AG09319 (cell line): ENCODE measurements at regions not wholly inside any gene's neighbourhood (a gene's known extent, or its start where the extent isn't known, plus 50 kb on each side); places are given as distances from the start of the nearest gene placed in this dataset.

Source experiments
- DNase-seq: peaks from one replicate; pipeline ENCODE4 v3.0.0-alpha.2; 2010; ENCODE audit warnings: low read depth; ENCODE audit errors: extremely low read depth
- TF ChIP-seq, protein P1 (sequence below): IDR thresholded peaks from 2 replicates; pipeline ENCODE4 v1.5.1; 2011; ENCODE audit warnings: low read depth, mild to moderate bottlenecking, inconsistent platforms, low read length, moderate library complexity

DNA sequence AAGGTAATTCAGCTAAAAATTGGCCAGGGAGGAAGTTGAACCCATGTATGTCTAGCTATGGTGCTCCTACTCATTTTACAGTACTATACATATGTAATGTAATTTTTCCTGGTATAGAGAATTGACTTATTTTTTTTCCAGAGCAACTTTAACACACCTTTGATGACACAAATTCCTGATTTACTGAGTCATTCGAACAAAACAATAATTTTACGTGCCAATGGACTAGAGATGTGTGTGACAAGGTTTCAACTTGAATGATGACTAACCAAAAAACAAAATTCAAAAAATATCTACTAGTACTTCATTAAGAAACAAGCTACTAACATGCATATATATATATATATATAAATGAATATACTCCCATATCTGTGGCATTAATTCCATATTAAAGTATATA lies 180.5 kb downstream of the KITLG start:
- DNase-seq = no peak

DNA sequence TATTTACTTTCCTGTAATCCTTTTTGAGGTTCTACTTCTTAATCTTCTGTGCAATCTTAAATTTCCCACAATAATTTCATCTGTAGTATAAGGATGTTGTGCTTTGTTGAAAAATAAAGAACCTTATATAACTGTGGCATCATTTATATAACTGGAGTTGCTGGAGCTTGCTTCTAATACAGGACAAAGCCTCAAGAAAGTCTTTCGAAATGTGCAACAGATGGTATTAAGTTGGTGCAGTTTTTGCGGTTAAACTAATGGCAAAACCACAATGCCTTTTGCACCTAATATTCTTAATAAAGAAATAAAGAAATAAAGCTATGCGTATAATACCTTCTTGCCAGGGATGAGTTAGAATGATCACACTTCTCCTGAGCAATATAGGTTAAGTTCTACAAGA lies 180.0 kb downstream of the KITLG start:
- TF ChIP-seq, protein P1, sequence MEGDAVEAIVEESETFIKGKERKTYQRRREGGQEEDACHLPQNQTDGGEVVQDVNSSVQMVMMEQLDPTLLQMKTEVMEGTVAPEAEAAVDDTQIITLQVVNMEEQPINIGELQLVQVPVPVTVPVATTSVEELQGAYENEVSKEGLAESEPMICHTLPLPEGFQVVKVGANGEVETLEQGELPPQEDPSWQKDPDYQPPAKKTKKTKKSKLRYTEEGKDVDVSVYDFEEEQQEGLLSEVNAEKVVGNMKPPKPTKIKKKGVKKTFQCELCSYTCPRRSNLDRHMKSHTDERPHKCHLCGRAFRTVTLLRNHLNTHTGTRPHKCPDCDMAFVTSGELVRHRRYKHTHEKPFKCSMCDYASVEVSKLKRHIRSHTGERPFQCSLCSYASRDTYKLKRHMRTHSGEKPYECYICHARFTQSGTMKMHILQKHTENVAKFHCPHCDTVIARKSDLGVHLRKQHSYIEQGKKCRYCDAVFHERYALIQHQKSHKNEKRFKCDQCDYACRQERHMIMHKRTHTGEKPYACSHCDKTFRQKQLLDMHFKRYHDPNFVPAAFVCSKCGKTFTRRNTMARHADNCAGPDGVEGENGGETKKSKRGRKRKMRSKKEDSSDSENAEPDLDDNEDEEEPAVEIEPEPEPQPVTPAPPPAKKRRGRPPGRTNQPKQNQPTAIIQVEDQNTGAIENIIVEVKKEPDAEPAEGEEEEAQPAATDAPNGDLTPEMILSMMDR = no peak
- DNase-seq = no peak

More for the DNA sequence above, 180.5 kb downstream of the KITLG start:
- TF ChIP-seq, protein P1 = no peak

DNA sequence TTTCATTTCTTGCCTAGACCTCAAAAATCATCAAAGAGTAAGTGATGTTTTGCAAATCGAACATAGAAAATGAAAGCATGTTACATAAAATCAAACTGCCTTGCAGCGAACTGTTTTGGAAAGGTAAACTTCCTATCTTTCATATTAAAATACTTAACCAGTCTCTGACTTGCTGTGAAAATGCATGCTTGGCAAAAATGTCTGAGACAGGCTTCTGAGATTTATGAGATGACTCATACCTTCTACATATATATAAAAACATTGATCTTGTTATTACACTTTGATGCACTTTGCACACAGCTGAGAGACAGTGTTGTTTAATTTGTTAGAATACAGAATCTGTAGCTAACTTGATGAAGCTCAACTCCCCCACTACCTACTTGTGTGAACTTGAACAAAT lies 179.1 kb downstream of the KITLG start:
- TF ChIP-seq, protein P1 = no peak
- DNase-seq = no peak

DNA sequence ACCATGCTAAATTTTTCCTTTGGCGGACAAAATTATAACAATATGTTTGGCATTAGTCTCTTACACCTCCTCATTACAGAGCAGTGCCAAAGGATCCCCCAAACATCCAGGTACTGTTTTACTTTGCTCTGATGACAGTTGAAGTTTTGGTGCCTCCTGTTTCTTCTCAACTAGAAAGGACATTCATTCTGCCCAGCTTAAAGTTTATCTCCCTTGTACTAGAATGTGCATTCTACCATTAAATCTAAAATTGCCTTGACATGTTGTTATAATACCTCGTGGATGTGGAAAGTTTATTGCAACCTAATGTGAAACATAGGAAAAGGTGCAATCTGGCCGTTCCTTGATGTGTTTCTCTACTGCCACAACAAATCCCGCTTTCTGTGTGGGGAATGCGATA lies 173.4 kb downstream of the KITLG start:
- TF ChIP-seq, protein P1 = no peak
- DNase-seq = no peak

DNA sequence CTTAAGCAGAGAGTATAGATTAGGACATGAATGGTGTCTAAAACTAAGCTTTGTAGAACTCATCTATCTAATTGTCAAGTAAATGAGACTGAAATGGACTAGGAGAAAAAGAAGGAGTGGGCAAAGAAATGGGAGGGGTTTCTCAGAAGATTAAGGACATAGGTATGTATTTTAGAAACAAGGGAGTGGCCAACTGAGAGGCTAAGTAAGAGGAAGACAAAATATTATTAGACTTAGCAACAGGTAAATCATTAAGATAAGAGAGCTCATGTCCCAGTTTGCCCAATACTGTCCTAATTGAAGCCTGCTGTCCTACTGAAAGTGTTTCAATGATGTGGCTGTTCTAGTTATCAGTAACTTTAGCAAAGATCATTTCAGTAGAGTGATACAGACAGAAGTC lies 171.4 kb downstream of the KITLG start:
- TF ChIP-seq, protein P1 = no peak
- DNase-seq = no peak

DNA sequence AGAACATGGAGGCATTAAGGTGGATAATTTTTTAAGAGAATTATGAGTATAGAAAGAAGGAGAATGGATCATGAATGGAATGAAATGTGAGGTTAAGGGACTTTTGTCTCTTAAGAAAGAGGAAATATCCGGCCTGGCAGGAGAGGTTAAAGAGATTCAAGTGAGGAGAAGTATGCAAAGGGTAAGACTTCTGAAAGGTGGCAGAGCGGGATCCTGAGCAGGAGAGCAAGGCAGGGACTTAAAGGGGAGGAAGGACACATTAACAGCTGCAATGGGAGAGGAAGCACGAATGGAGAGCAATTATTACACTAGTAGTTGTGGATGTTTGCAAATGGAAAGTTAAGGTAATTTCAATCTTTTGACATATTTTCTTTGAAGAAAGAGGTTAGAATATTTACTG lies 171.0 kb downstream of the KITLG start:
- TF ChIP-seq, protein P1 = no peak
- DNase-seq = no peak

DNA sequence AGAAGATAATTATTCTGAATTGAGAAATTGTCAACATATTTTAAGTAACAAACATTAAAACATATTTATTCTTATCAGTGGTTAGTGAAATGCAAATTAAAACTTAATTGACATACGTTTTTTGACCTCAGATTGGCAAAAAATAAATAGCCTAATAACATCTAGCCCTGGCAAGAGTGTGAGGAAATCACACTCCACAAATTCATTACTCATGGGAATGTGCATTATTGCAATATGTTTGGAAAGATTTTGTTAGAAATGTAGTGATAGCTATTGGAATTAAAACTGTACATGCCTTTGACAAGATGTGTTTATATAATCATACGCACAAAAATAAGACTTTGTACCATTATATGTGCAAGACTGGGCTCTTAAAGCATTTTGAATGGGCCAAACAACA lies 168.6 kb downstream of the KITLG start:
- TF ChIP-seq, protein P1 = no peak
- DNase-seq = no peak
